ENCODE measurements at regions not wholly inside any gene's neighbourhood (a gene's known extent, or its start where the extent isn't known, plus 50 kb on each side); places are given as distances from the start of the nearest gene placed in this dataset.

- FAIRE-seq (no peak), DNase-seq (ENCODE audit: insufficient read length, low spot score) (no peak)
Measured at GRCh38 chr11:121877152-121877551, 238.9 kb downstream of the BLID start.

GRCh38 chr11:121873766-121874165 is 242.2 kb downstream of the BLID start:
- TF ChIP-seq CTCF (IDR thresholded peaks at IDR 0.05; ENCODE audit: insufficient read depth, missing control alignments): no peak
- FAIRE-seq (no peak), DNase-seq (ENCODE audit: insufficient read length, low spot score) (no peak)

More at GRCh38 chr11:121877152-121877551, 238.9 kb downstream of the BLID start:
- no peak for TF ChIP-seq CTCF (IDR thresholded peaks at IDR 0.05; ENCODE audit: insufficient read depth, missing control alignments)

- no peak for FAIRE-seq
- TF ChIP-seq CTCF (IDR thresholded peaks at IDR 0.05; ENCODE audit: insufficient read depth, missing control alignments): no peak
- DNase-seq (ENCODE audit: insufficient read length, low spot score): no peak
Measured at GRCh38 chr11:121872356-121872755, 243.7 kb downstream of the BLID start.

GRCh38 chr11:121870206-121871045 is 245.6 kb downstream of the BLID start:
- no peak for DNase-seq (ENCODE audit: insufficient read length, low spot score)
- FAIRE-seq: no peak
- TF ChIP-seq CTCF (IDR thresholded peaks at IDR 0.05; ENCODE audit: insufficient read depth, missing control alignments): peak; percentile 2

- no peak for TF ChIP-seq CTCF (IDR thresholded peaks at IDR 0.05; ENCODE audit: insufficient read depth, missing control alignments)
- DNase-seq (ENCODE audit: insufficient read length, low spot score) (no peak), FAIRE-seq (no peak)
Measured at GRCh38 chr11:121869478-121869877, 246.5 kb downstream of the BLID start.

GRCh38 chr11:121866754-121867153 is 249.3 kb downstream of the BLID start:
- TF ChIP-seq CTCF (IDR thresholded peaks at IDR 0.05; ENCODE audit: insufficient read depth, missing control alignments): no peak
- DNase-seq (ENCODE audit: insufficient read length, low spot score): no peak
- FAIRE-seq: no peak

GRCh38 chr11:121864660-121865059 is 251.4 kb downstream of the BLID start:
- FAIRE-seq (no peak), DNase-seq (ENCODE audit: insufficient read length, low spot score) (no peak)
- TF ChIP-seq CTCF (IDR thresholded peaks at IDR 0.05; ENCODE audit: insufficient read depth, missing control alignments): no peak

Data from D721Med (cell line).